ENCODE measurements at regions not wholly inside any gene's neighbourhood (a gene's known extent, or its start where the extent isn't known, plus 50 kb on each side); places are given as distances from the start of the nearest gene placed in this dataset.

- TF ChIP-seq CTCF (IDR thresholded peaks at IDR 0.05) = no peak
- TF ChIP-seq POLR2A (IDR thresholded peaks at IDR 0.05) = no peak
Measured at GRCh38 chr1:240005997-240006650, 85.6 kb upstream of the FMN2 start.
